GM21786 (cell line): ENCODE measurements at regions not wholly inside any gene's neighbourhood (a gene's known extent, or its start where the extent isn't known, plus 50 kb on each side); places are given as distances from the start of the nearest gene placed in this dataset.

Experiments
- ATAC-seq: cut with Tn5 transposase; IDR thresholded peaks from one replicate; pipeline ENCODE4 v1.9.1; 2021; ENCODE audit not compliant: unreplicated experiment

DNA sequence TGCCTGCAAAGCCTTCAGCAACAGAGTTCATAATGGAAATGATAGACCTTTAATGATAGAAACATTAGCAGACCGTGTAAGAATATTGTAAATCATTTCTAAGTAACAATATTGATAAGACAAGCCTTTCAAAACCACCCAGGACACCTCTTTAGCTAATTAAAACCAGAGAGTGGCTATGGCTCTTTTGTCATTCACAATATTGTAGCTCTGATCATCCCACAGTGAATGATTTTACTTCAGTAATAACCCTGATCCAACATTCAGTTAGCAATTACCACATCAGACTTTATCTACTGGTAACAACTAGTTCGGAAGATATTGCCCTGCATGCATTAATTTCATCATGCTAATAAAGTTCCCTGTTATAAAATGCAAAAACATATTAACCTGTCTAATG is 432.6 kb downstream of the DTWD2 start:
- ATAC-seq: no peak

DNA sequence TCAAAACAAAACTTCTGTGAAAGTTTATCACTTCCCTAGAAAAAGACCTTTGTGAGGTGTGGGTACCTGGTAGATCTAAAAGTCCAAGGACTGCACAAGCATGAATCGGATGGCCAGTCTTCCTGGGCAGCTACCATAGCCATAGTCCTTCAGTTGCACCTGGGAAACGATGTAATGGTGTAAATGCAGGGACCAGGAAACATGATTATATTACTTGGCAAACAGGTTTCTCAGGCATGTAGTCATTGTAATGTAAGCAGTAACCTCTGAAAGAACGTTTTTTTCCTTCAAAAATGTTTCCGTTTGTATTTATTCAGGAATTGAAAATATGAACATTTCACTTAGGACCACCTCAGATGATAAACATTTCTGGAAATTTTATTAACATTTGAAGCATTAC is 433.4 kb downstream of the DTWD2 start:
- no peak for ATAC-seq

DNA sequence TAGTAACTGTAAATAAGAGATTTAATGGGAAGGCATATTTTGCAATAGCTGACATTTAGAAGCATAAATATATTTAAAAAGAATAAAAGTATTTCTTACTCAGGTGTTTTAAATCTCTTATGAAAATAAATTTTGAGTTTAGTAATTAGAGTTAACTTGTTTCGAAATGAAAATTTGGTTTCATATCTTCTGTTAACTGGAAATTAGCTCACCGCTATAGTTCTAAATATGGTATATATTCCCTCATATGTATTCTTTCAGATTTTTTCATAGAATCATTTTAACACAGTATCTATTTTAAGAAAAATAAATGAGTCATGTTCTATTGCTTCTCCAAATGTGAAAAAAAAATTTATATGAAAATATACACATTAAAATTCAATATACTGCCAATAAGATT is 434.1 kb downstream of the DTWD2 start:
- ATAC-seq: no peak

DNA sequence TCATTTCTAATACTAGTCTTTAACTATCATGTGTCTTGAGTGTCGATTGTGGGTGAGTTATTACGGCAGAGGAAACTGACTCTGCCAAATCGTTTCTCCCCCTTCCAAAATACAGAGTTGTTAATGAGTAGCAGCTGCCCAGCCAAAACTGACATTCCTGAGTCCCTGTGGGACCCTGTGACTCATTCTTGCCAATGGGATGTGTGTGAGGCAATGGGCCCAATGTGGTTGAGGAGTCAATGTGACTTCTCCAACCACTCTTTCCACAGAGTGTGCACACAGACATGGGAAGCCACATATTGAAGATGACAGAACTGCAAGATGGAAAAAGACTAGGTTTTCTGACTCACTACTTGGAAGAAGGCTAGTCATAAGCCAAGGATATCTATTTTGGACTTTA is 434.7 kb downstream of the DTWD2 start:
- no peak for ATAC-seq

DNA sequence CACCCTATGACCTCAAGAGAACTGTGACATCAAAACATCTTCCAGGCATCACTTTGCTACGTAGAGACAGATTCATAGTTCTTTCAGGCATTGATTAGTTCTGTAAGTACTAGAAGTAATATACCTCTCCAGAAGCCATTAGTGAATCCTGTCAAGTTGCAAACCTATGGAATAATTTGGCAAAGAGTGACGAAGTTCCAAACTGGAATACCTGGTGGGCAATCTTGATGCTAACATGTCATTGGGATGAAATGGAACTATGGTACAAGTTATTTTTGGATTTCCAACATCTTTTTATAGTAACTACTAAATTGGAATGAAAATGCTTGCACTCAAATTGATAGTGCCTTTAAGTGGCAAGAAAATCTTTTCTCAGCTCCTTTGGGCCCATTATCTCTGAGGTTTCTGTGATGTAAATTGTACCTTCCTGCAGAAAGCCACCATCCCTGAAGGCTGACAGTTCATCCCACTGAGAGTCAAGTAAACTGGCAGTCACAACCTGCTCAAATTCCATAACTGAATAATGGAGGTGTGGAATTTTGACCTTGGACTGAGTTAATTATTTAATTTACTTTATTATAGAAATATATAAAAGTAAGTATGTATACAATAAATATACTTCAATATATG is 435.5 kb downstream of the DTWD2 start:
- no peak for ATAC-seq

DNA sequence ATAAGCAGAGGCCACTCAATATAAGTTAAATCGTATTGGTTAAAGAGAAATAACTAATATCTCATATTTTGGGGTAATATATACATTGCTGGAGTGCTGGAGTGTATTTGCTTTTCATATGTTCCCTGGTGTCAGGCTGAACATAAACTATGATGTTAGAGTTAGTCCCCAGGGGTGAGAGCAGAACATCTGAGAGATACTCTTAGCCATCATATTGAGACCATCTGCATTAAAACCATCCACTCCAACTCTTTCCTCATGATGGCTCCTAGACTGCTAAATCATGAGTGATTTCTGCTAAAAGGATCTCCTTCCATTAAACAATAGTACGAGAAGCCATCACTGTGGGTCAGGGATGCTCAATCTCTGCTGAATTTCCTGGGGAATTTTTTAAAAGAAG is 436.2 kb downstream of the DTWD2 start:
- ATAC-seq: no peak

DNA sequence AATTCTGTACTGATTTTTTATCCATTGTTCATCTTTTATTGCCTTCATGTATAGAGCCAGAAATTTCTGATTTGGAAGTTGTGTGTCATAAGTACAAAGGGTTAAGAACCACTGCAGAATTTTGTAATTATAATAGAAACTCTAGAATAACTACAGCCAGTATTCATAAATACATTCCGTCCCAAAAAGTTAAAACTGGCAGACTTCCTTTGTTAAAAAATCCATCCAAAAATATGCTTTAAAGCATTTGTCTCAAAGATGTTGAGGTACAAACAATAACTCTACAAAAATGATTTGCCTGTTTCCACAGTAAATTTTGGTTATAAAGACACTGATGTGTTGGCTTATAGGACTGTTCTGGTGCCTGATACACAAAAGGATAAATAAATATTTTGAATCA is 436.6 kb downstream of the DTWD2 start:
- ATAC-seq: no peak

DNA sequence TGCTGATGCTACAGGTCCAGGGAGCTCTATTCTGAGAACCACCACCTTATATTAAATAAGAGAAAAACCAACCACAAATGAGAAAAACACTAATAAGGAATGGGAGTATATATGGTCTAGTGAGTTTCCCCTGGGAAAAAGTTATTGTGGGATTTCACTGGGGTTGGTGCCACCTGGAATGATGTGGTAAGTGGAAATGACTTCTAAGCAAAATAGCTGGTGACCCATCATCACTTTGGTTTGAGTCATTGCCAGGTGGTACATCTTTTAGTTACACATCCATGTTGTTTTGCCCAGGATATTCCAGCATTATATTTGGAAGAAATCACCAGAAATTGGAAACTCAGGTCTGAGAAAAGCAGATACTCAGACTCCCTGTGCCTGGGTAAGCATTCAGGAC is 437.3 kb downstream of the DTWD2 start:
- no peak for ATAC-seq

DNA sequence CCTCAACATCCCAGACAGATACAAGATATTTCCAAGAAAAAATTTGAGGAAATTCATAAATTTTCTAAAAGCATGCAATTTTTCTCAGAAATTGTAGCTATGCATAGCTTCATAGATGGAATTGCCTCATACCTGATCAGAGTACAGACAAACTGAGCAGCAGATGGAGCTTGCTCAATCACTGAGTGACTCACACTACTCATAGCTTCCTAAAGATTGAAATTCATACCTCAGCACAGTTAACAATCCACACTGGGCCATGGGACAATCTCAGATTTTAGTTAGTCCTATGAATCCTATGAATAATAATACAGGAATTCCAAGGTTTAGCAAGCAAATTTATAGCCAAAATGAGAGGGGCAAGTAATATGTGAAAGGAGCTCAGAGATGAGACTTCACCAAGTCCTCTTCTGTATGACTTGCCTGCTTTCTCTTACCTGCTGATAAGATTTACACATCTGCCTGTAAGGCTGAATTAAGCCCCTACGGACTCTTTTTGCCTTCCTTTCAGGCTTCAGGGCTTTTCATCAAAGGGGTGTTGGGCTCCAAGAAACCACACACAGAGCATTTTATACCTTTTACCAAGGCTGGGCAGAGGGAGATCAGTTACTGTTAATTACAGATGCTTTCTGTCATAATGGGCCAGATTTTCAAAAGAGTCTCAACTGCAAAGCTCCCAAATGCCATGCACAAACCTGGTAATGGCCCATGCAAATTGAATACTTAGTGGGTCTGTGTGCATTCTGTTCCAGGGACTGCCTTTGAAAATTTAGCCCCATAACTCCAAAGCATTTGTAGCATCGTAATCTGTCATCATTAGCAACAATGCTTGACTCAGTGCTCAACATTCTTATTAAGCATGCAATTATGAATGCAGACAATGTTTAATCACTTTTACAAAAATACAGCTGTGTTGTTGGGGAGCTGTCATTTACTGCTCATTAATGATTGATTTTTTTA is 439.3 kb downstream of the DTWD2 start:
- ATAC-seq: no peak

DNA sequence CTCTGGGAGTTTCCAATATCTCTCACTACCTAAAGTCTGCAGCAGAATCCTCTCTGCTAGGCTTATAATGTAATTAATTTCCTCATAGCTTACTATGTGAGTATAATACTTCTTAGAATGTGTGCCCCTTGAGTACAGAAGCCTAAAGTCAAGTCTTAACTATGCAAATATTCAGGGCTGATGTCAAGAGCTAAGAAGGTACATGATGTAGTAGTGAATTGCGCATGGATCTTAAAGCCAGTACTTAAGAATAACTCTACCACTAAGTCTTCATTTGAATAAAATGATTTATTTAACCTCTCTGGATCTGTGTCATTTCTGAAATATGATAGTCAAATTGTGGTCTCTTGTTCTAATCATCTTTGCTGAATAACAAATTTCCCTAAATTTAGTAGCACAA is 442.9 kb downstream of the DTWD2 start:
- no peak for ATAC-seq

DNA sequence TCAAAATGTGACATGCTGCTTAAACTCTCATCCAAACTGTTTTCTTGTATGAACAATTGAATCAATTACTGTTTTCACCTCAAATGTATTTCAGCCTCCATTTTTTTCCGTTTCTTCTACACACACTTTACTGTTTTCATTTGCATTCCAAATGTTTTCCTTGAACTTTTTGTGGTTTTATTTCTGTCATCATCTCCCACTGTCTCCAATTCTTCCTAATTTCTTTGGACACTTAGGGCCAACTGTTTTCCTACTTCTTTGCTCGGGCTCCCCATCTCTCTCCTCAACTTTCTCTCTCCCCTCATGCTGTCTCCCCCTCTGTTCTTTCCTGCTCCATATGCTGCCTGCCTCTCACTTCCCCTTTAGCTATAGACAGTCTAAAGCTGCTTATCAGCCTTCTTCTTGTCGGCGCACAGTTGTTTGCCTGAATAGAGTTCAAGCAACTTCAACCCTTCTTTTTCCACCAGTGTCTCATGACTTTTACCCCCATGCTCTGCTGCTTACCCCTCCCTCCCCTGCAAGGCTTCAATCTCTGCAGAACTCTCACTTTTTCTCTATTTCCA is 443.4 kb downstream of the DTWD2 start:
- no peak for ATAC-seq

DNA sequence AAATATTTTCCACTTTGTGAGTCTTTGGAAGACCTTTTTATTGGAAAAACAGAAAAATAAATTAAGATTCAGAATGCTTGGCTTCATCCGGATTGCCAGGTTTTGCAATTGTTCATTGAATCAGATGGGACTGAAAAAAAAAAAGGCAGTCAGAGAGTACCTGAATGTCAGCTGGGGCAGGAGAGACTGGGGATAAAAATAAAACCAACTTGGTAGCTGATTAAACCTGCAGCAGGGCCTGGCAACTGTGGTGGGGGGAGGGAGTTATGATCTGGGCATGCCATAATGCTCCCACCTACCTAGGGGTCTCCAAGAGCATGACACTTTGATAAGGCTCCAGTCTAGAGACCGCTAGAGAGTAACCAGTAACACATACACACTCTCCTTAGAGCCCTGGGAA is 454.4 kb downstream of the DTWD2 start:
- no peak for ATAC-seq

DNA sequence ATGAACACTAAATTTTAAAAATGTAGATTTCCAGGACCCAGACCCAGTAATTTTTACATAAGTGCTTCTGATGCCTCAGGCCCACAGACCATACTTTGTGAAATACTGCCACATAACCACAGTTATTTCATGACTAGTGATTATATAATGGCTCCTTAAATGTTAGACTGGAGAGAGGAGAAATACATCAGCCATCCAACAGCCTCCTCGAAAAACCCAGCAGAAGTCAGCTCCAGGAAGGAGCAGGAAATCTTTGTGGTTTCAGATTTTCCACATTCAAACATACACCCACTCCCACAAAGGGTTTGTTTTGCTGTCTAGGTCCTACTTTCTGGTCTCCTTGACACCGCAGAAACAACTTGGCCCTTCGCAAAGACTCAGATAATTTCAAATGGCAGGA is 455.2 kb downstream of the DTWD2 start:
- no peak for ATAC-seq

DNA sequence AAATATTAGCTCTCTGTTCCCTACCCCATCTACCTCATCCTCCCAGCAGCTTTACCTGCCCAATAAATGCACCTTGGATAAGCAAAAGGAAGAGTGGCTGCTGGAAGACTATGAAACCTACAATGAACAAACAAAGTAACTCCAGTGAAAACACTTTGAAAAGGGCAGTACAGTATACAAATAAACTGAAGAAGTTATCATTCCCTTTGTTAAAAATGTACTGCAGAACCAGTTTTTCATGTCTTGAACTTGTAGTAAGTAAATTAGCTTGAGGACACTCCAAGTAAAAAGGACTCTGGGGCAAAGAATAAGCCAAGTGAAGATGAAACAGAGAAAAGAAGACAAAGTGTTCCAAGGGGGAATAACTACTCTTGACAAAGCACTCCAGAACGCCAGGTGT is 457.1 kb downstream of the DTWD2 start:
- ATAC-seq: no peak

DNA sequence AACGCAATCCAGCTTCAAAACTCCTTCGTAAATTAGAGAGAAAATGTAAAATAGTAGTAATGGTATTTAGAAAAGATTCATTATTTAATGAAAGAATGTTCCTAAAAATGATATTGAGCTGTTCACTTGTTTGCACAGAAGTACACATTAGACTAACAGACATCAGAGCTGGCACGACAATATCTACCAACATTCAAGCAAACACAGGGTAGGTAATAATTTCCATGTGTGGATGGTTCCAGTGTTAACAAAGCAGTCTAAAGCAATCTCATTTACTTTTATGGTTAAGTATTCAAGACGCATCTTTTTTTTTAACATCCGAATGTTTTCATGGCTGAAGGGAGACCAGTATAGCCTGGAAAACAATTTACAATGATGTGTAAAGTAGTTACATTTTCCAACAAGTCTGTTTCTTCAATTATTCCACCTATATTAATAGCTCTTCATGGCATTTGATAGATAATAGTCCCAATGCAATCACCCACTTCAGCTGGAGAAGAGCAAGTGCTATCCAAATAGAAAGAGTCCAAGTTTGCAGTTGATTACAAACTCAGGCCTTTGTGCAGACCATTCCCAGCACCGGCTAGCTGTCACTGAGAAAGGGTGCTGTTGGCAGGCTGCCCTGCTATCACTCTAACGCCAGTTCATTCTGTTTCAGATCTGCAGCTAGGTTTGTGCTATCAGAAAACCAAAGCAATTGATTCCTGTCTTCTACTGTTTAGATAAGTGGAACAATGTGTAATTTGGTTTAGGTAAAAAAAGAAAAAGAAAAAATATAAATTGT is 458.8 kb downstream of the DTWD2 start:
- ATAC-seq: no peak

DNA sequence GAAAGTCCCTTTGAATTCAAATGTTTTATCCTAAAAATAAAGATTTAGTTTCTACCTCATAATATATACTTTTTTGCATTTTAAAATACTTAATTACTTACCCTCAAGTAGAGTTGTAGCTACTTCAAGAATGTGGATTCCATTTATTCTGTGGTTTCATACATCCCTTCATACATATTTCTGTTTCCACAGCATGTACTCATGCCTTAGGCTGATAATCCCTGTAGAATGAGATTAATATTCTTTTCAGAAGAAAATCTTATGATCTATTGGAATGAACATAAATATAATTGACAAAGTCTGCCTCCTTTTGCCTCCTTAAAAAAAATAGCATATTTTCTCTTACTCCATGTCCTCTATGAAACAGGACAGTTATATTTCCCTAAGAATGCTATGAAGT is 465.7 kb downstream of the DTWD2 start:
- no peak for ATAC-seq

DNA sequence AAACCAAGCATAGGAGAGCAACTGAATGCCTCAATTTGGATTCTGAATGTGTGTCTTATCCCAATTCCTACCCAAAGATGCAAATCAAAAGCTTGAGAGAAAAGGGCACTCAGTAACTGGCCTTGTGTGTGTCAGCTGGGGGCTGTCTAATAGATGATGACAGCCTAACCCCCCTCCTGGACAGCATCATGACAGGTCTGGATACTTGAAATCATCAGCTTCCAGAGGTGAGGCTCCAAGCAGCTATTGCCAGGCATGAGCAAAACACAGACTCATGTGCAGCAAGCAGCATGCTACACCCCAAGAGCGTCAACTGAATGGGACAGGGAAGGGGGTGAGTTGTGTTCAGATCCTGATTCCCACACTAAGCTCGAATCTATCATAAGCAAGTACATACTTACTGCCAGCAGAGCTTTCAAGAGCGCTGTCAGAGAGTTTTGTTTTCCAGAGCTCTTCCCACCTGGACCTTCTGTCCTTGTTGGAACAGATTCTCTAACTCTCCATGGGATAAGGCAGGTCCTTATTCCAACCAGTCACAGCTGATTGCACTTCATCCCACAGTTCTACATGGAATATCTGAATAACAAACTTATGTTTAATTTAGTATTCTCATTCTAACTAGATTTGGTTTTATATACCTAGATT is 467.5 kb downstream of the DTWD2 start:
- ATAC-seq: no peak

DNA sequence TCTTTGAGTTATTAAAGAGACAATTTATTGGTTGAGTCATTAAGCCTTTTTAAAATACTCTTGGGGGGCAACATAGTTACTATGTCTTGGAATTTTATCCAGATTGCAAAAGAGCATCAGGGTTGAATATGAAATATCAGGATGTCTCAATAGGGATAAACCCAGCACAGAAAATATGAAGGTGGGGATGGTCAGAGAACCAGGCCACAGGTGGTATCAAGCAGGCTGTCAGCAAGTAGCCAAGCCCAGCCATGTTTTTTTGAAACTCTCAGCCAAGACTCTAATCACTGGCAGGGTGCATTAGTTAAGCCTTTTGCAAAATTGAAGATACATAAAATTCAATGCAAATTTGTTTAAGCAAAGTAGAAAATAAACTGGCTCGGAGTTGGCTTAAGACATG is 468.9 kb downstream of the DTWD2 start:
- ATAC-seq: no peak

DNA sequence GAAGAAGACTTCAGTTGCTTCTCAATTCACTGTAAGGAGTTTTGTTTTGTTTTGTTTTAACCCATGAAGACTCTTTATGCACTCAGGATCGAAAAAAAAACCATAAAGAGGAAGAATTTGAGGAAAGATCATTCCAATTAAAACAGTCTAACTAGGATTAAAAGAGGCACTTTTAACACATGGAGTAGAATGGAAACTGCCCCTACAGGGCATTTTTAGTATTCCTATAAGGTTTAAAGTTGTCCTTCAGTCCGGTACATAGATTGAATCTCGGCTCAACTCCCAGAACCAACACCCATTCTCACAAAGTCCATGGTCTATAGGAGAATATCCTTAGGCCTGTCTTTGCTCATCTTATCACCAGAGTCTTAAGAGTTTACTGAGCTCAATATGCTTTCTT is 469.6 kb downstream of the DTWD2 start:
- ATAC-seq: no peak

DNA sequence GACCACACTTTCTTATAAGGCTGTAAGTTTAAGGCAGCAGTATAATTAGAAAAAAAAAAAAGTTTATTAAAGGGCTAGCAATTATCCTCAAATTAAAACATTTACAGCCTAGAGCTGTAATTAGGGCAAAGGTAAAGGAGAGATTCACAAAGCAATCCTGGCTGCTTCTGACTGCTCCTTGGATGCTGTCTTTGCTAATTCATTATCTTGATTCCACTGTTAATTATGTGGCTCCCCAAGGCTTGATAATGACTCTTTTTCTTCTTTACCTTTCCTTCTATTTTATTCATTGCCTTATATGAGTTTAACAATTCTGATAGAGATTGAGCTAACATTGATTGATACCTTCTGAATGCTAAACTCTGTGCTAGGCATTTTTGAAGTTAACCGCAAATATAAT is 476.5 kb downstream of the DTWD2 start:
- ATAC-seq: no peak
